Upper lobe of left lung (tissue), 4 donors: ENCODE measurements at regions not wholly inside any gene's neighbourhood (a gene's known extent, or its start where the extent isn't known, plus 50 kb on each side); places are given as distances from the start of the nearest gene placed in this dataset.

Source experiments
- POLR2A ChIP-seq, 4 donors: fragments of 450-650 bp; IDR thresholded peaks; one replicate each; pipeline ENCODE4 v1.5.1; 2016 to 2017; ENCODE audit warnings: antibody characterized with exemption in 4 of 4, mild to moderate bottlenecking in 2 of 4
- TF ChIP-seq, protein P1 (sequence below), 6 experiments: fragments of 450-650 bp in 4 of 6; fragments of 200-600 bp in 2 of 6; sonication (generic) in 2 of 6; IDR thresholded peaks; one replicate each; pipeline ENCODE4 v1.5.1; 2016 to 2019; ENCODE audit warnings: antibody characterized with exemption in 6 of 6

DNA sequence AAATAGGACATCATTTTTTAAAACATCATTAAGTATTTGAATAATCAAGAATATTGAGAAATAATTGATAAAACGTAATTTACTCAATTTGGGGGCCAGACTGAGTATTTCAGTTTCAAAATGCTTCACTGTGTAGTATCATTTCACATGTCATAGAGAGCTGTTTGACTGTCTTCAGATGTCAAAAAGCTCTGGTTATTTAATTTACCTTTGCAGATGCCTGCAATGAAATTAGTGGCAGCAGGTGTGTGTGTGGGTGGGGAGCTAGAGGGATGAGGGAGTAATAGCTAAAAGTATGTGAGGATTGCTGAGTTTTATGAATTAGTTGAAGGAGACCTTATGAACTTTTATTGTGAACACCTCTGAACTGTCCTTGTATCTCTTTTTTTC lies 567.2 kb upstream of the MEF2C start:
- TF ChIP-seq, protein P1, sequence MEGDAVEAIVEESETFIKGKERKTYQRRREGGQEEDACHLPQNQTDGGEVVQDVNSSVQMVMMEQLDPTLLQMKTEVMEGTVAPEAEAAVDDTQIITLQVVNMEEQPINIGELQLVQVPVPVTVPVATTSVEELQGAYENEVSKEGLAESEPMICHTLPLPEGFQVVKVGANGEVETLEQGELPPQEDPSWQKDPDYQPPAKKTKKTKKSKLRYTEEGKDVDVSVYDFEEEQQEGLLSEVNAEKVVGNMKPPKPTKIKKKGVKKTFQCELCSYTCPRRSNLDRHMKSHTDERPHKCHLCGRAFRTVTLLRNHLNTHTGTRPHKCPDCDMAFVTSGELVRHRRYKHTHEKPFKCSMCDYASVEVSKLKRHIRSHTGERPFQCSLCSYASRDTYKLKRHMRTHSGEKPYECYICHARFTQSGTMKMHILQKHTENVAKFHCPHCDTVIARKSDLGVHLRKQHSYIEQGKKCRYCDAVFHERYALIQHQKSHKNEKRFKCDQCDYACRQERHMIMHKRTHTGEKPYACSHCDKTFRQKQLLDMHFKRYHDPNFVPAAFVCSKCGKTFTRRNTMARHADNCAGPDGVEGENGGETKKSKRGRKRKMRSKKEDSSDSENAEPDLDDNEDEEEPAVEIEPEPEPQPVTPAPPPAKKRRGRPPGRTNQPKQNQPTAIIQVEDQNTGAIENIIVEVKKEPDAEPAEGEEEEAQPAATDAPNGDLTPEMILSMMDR (IDR thresholded peaks at IDR 0.05), result no peak
- TF ChIP-seq POLR2A (IDR thresholded peaks at IDR 0.05), result no peak
